Uterus (tissue), 3 donors: ENCODE measurements at regions not wholly inside any gene's neighbourhood (a gene's known extent, or its start where the extent isn't known, plus 50 kb on each side); places are given as distances from the start of the nearest gene placed in this dataset.

Source experiments
- DNase-seq, 2 donors: peaks; one replicate each; pipeline ENCODE4 v3.0.0-alpha.2; 2019 to 2020
- H3K27ac ChIP-seq, 2 donors: fragments of 200-600 bp; sonication (generic); 1 replicate in 1 of 2; 2 replicates in 1 of 2; pipeline ENCODE4 v1.5.1; 2016 to 2018
- H3K27me3 ChIP-seq, 2 donors: fragments of 200-600 bp; sonication (generic); one replicate each; pipeline ENCODE4 v1.5.1; 2018 to 2019; ENCODE audit warnings: control low read depth in 1 of 2
- H3K36me3 ChIP-seq, 2 donors: fragments of 200-600 bp; sonication (generic); one replicate each; pipeline ENCODE4 v1.5.1; 2019; ENCODE audit warnings: control low read depth in 1 of 2
- H3K4me1 ChIP-seq, 2 donors: fragments of 200-600 bp; sonication (generic); one replicate each; pipeline ENCODE4 v1.5.1; 2018 to 2019; ENCODE audit warnings: control low read depth in 1 of 2
- H3K4me3 ChIP-seq, 2 donors: fragments of 200-600 bp; sonication (generic); 1 replicate in 1 of 2; 2 replicates in 1 of 2; pipeline ENCODE4 v1.5.1; 2018 to 2019; ENCODE audit warnings: mild to moderate bottlenecking in 1 of 2
- H3K9me3 ChIP-seq, 2 donors: fragments of 200-600 bp; sonication (generic); one replicate each; pipeline ENCODE4 v1.5.1; 2019; ENCODE audit warnings: control low read depth in 1 of 2
- CTCF ChIP-seq, 4 experiments: fragments of 200-600 bp in 2 of 4; fragments of 450-650 bp in 2 of 4; sonication (generic) in 2 of 4; IDR thresholded peaks; one replicate each; pipeline ENCODE4 v1.5.1; 2016 to 2019; ENCODE audit warnings: antibody characterized with exemption in 4 of 4, mild to moderate bottlenecking in 2 of 4, moderate library complexity in 1 of 4
- POLR2A ChIP-seq, 2 donors: fragments of 450-650 bp; IDR thresholded peaks; one replicate each; pipeline ENCODE4 v1.6.1; 2016; ENCODE audit warnings: antibody characterized with exemption in 2 of 2, mild to moderate bottlenecking in 1 of 2, moderate library complexity in 1 of 2
- intact Hi-C: fragments of 100-400 bp; cut with DNase I; formaldehyde crosslinking; loops from one replicate; pipeline ENCODE4 v1.15.1; 2023; ENCODE audit warnings: low total_unique reads
- donor health status: DM: yes; HTN: yes; CAD: no.

GRCh38 chr4:112910109-112910736, 139.2 kb upstream of the ANK2 start:
- TF ChIP-seq CTCF (IDR thresholded peaks at IDR 0.05) (peak in 1 of 4 experiments; percentile 22), POLR2A (IDR thresholded peaks at IDR 0.05) (no peak)
- Histone ChIP-seq H3K27me3 (no peaks in the 10 kb centered on the region), H3K27ac (peak overlapping the region; percentile 53 to 66), H3K4me1 (no peaks in the 10 kb centered on the region), H3K9me3 (no peaks in the 10 kb centered on the region), H3K4me3 (peak overlapping the region; percentile 16 to 19), H3K36me3 (no peaks in the 10 kb centered on the region)
- intact Hi-C loops: no loop called here
- no peak for DNase-seq

GRCh38 chr4:112916868-112917267, 132.6 kb upstream of the ANK2 start:
- H3K9me3 ChIP-seq: no peaks in the 10 kb centered on the region
- intact Hi-C loops: no loop called here

DNA sequence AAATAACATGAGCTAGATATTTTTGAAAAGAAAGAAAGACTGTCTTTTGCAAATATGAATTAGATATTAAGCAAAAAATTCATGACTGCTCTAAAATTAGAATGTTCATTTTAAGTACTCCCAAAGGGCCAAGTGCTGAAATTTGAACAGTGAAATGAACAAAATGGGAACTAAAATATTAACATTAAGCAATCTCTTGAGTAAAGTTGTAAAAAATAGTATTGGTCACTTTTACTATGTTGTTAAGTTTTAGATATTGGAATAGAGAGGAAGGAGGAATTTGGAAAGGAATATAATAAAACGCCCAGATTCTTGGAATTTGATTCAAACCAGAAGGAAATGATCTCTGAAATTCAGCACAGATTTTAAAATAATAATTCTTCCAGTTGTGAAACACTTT, 125.9 kb upstream of the ANK2 start:
- no peak for DNase-seq
- TF ChIP-seq CTCF (IDR thresholded peaks at IDR 0.05): no peak
- no peak for TF ChIP-seq POLR2A (IDR thresholded peaks at IDR 0.05)
- no peaks in the 10 kb centered on the region for H3K27me3 ChIP-seq
- H3K27ac ChIP-seq: peak overlapping the region; percentile 65 to 69
- H3K4me3 ChIP-seq: no peak overlapping the region
- no peaks in the 10 kb centered on the region for H3K36me3 ChIP-seq
- H3K4me1 ChIP-seq: no peaks in the 10 kb centered on the region
- intact Hi-C loops: no loop called here
- H3K9me3 ChIP-seq: no peaks in the 10 kb centered on the region

More at GRCh38 chr4:112916868-112917267, 132.6 kb upstream of the ANK2 start:
- H3K4me1 ChIP-seq: no peaks in the 10 kb centered on the region
- no peak overlapping the region for H3K27ac ChIP-seq
- H3K36me3 ChIP-seq: no peaks in the 10 kb centered on the region
- no peaks in the 10 kb centered on the region for H3K27me3 ChIP-seq
- TF ChIP-seq CTCF (IDR thresholded peaks at IDR 0.05) (no peak), POLR2A (IDR thresholded peaks at IDR 0.05) (no peak)
- DNase-seq: no peak
- H3K4me3 ChIP-seq: no peak overlapping the region

- TF ChIP-seq CTCF (IDR thresholded peaks at IDR 0.05) (no peak), POLR2A (IDR thresholded peaks at IDR 0.05) (no peak)
- peak overlapping the region; percentile 55 to 74 for H3K27ac ChIP-seq
- H3K9me3 ChIP-seq: no peaks in the 10 kb centered on the region
- intact Hi-C loops: no loop called here
- DNase-seq: no peak
- no peak overlapping the region for H3K4me3 ChIP-seq
- H3K36me3 ChIP-seq: no peaks in the 10 kb centered on the region
- no peaks in the 10 kb centered on the region for H3K4me1 ChIP-seq
- no peaks in the 10 kb centered on the region for H3K27me3 ChIP-seq
These were observed 122.6 kb upstream of the ANK2 start for GRCh38 chr4:112926819-112927218.

DNA sequence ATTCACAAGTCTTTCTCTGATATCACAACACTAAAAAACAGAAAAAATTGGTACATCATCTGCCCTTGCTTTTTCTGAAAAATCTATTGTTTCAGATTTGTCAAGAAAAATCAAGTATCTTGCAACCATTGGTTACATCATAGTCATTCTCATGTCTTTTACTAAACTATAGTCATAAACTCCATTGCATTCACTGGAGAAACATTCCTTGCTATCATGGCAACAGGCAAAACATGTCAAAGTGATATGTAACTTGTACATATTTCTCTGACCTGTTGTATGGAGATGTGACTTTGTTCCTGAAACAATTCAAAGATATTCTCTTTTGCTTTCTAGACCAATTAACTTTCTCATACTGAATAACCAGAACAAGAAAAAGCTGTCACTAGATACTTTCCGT, 121.9 kb upstream of the ANK2 start:
- peak overlapping the region; percentile 55 to 74 for H3K27ac ChIP-seq
- H3K27me3 ChIP-seq: no peaks in the 10 kb centered on the region
- no peaks in the 10 kb centered on the region for H3K9me3 ChIP-seq
- DNase-seq: no peak
- no peaks in the 10 kb centered on the region for H3K4me1 ChIP-seq
- TF ChIP-seq CTCF (IDR thresholded peaks at IDR 0.05): no peak
- no peak for TF ChIP-seq POLR2A (IDR thresholded peaks at IDR 0.05)
- no peak overlapping the region for H3K4me3 ChIP-seq
- no peaks in the 10 kb centered on the region for H3K36me3 ChIP-seq
- intact Hi-C loops: no loop called here
